CD4-positive, alpha-beta memory T cell (primary cell): ENCODE measurements at regions not wholly inside any gene's neighbourhood (a gene's known extent, or its start where the extent isn't known, plus 50 kb on each side); places are given as distances from the start of the nearest gene placed in this dataset.

Experiments
- CTCF ChIA-PET: fragments of 350-600 bp; sonication (Branson Sonifier 250); formaldehyde crosslinking; loops from one replicate; lab custom pipeline; 2021; ENCODE audit warnings: inconsistent platforms; ENCODE audit not compliant: partially characterized antibody; lab: Charles Lee
- POLR2A ChIA-PET: fragments of 350-600 bp; sonication (Branson Sonifier 250); formaldehyde crosslinking; loops from one replicate; lab custom pipeline; 2021; ENCODE audit not compliant: partially characterized antibody; lab: Charles Lee
- DNase-seq, 5 donors: peaks; one replicate each; pipeline versions ENCODE4 v3.0.0 to v3.0.0-alpha.2; 2020 to 2022; ENCODE audit warnings: mixed read lengths in 1 of 5
- H3K27ac ChIP-seq: one replicate; pipeline ENCODE4 v1.7.0; 2013; ENCODE audit warnings: low read depth, low read length
- H3K27me3 ChIP-seq: 2 replicates; pipeline ENCODE4 v1.7.0; 2013; ENCODE audit warnings: mild to moderate bottlenecking, low read length, moderate library complexity; ENCODE audit not compliant: insufficient read depth
- H3K36me3 ChIP-seq: 2 replicates; pipeline ENCODE4 v1.7.0; 2013; ENCODE audit warnings: mild to moderate bottlenecking, low read length, moderate library complexity; ENCODE audit not compliant: insufficient read depth
- H3K4me1 ChIP-seq: 2 replicates; pipeline ENCODE4 v1.7.0; 2013; ENCODE audit warnings: mild to moderate bottlenecking, low read length, moderate library complexity; ENCODE audit not compliant: insufficient read depth
- H3K4me3 ChIP-seq, 2 donors: one replicate each; pipeline ENCODE4 v1.7.0; 2013; ENCODE audit warnings: low read length in 2 of 2, mild to moderate bottlenecking in 1 of 2
- H3K9me3 ChIP-seq, 2 donors: one replicate each; pipeline ENCODE4 v1.7.0; 2013; ENCODE audit warnings: low read length in 2 of 2, control low read depth in 1 of 2; ENCODE audit not compliant: control insufficient read depth in 1 of 2
- H3K27ac Mint-ChIP-seq, 7 donors: one replicate each; pipeline ENCODE4 v1.8.0; 2020 to 2021; ENCODE audit warnings: mixed read lengths in 7 of 7, mild to moderate bottlenecking in 6 of 7, inconsistent platforms in 3 of 7, moderate library complexity in 3 of 7
- H3K27me3 Mint-ChIP-seq, 2 donors: one replicate each; pipeline ENCODE4 v1.8.0; 2020 to 2021; ENCODE audit warnings: mixed read lengths in 2 of 2
- H3K36me3 Mint-ChIP-seq, 2 donors: one replicate each; pipeline ENCODE4 v1.8.0; 2020 to 2021; ENCODE audit warnings: mixed read lengths in 2 of 2, inconsistent platforms in 1 of 2, mild to moderate bottlenecking in 1 of 2
- H3K4me1 Mint-ChIP-seq, 4 donors: one replicate each; pipeline ENCODE4 v1.8.0; 2020 to 2021; ENCODE audit warnings: mixed read lengths in 4 of 4, mild to moderate bottlenecking in 1 of 4
- H3K4me3 Mint-ChIP-seq, 8 donors: one replicate each; pipeline ENCODE4 v1.8.0; 2020 to 2021; ENCODE audit warnings: mixed read lengths in 8 of 8, mild to moderate bottlenecking in 7 of 8, moderate library complexity in 6 of 8, inconsistent platforms in 3 of 8
- H3K9me3 Mint-ChIP-seq, 8 donors: one replicate each; pipeline ENCODE4 v1.8.0; 2020 to 2021; ENCODE audit warnings: mixed read lengths in 8 of 8, mild to moderate bottlenecking in 5 of 8, inconsistent platforms in 3 of 8, moderate library complexity in 1 of 8
- intact Hi-C: fragments of 100-400 bp; cut with micrococcal nuclease; formaldehyde crosslinking; loops from one replicate; pipeline ENCODE4 v1.15.1; 2023

DNA sequence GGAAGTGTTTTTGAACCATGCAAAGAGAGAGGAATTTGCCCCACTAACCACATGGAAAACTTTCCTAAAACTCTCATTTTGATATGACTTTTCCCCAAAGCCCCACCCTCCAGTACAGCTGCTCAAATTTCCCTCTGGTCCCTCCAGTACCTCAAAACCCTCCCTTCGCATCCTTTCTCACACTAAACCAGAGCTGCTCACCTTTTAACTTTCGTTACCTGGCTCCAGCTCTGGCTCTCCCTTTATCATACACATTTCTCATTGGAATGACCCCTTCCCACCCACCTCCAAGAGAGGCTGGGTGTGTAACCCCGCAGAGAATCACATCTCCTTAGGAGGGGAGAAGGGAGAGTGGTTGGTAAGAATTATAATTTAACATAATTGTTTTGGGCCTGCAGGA is 86.8 kb upstream of the NDUFV2 start:
- Histone ChIP-seq H3K4me1 (peaks cover 12% of the 10 kb centered on the region), H3K27me3 (no peaks in the 10 kb centered on the region), H3K27ac (no peak overlapping the region), H3K9me3 (no peaks in the 10 kb centered on the region), H3K4me3 (no peak overlapping the region), H3K36me3 (no peaks in the 10 kb centered on the region)
- ChIA-PET POLR2A (no interaction called here), CTCF (no interaction called here)
- H3K4me3 Mint-ChIP-seq, result no peak overlapping the region
- H3K36me3 Mint-ChIP-seq, result no peaks in the 10 kb centered on the region
- intact Hi-C loops, result no loop called here
- H3K27ac Mint-ChIP-seq, result no peak overlapping the region
- peaks cover 0 to 16% (median 2%) of the 10 kb centered on the region in 4 donors for H3K4me1 Mint-ChIP-seq
- H3K27me3 Mint-ChIP-seq, result peaks cover 1 to 3% of the 10 kb centered on the region in 2 donors
- H3K9me3 Mint-ChIP-seq, result no peaks in the 10 kb centered on the region
- DNase-seq, result no peak

DNA sequence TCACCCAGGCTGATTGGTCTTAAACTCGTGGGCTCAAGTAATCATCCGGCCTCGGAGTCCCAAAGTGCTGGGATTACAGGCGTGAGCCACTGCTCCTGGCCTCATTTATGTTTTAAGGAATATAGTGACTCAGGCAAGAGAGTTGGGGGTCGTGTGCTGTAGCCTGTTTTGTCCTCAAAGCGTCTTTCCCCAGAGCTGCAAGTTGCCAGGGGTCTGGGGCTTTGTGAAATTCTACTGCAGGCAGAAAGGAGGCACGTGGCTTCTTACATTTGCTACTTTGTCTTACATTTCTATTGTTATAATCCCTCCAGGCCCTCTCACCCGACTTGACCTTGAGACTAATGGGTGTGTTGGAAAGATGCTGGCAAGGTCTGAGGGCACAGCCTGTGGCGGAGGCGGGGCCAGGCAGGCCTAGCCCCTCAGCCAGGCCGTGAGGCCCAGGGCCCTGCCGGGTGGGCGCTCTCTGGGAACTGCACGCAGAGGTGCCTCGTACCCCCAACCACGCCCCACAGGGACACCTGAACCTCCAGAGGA is 85.8 kb upstream of the NDUFV2 start:
- H3K9me3 ChIP-seq, result no peaks in the 10 kb centered on the region
- DNase-seq, result no peak
- Mint-ChIP-seq H3K36me3 (no peaks in the 10 kb centered on the region), H3K4me1 (peaks cover 0 to 16% (median 2%) of the 10 kb centered on the region in 4 donors), H3K27me3 (no peaks in the 10 kb centered on the region), H3K9me3 (no peaks in the 10 kb centered on the region), H3K4me3 (peak overlapping the region in 3 of 8 donors; percentile 61 to 76 (median 75)), H3K27ac (peak overlapping the region in 1 of 7 donors; percentile 32)
- intact Hi-C loops, result no loop called here
- H3K27ac ChIP-seq, result no peak overlapping the region
- H3K36me3 ChIP-seq, result no peaks in the 10 kb centered on the region
- ChIA-PET POLR2A (no interaction called here), CTCF (no interaction called here)
- H3K4me3 ChIP-seq, result no peak overlapping the region
- no peaks in the 10 kb centered on the region for H3K27me3 ChIP-seq
- peaks cover 12% of the 10 kb centered on the region for H3K4me1 ChIP-seq

DNA sequence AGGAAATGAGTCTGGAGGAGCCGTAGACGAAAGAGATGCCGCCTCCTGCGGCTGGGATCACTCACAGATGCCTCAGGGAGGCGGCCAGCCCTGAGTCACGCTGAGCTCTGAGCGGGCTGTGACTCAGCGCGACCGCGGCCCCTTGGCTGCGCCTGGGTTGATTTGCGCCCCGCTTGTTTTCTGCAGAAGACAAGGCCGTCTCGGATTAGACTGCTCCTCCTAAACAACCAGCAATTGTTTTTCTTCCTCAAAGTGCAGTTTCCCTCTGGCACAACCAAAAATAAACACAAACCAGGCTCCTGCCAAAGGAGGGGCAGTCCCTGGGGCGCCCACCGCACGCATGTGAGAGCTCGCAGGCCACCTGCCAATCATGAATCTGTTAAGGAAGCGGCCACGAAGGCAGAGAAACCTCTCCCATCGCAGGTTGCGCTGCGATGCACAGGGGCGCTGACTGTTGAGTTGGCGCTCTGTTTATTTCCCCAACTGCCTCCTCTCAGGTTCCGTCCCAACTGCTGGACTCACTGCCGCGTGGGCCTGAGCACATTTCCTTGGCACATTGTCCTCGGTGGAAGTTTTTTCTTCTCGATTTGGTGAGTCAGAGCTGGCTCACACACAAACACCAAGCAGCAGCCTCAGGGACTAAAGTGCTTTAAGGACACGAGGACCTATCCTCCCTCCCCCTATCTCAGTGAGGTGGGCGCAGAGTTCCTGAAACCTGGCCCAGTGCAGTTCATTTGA is 85.2 kb upstream of the NDUFV2 start:
- Histone ChIP-seq H3K36me3 (no peaks in the 10 kb centered on the region), H3K4me3 (no peak overlapping the region), H3K27ac (no peak overlapping the region), H3K4me1 (peaks cover 12% of the 10 kb centered on the region), H3K9me3 (no peaks in the 10 kb centered on the region), H3K27me3 (no peaks in the 10 kb centered on the region)
- peak overlapping the region; percentile 43 to 80 (median 70) for H3K4me3 Mint-ChIP-seq
- CTCF ChIA-PET, result no interaction called here
- no peaks in the 10 kb centered on the region for H3K9me3 Mint-ChIP-seq
- intact Hi-C loops, result no loop called here
- H3K4me1 Mint-ChIP-seq, result peaks cover 0 to 16% (median 2%) of the 10 kb centered on the region in 4 donors
- DNase-seq, result peak in 4 of 5 donors; percentile 0 to 51 (median 2)
- POLR2A ChIA-PET, result no interaction called here
- no peaks in the 10 kb centered on the region for H3K36me3 Mint-ChIP-seq
- no peaks in the 10 kb centered on the region for H3K27me3 Mint-ChIP-seq
- H3K27ac Mint-ChIP-seq, result no peak overlapping the region

DNA sequence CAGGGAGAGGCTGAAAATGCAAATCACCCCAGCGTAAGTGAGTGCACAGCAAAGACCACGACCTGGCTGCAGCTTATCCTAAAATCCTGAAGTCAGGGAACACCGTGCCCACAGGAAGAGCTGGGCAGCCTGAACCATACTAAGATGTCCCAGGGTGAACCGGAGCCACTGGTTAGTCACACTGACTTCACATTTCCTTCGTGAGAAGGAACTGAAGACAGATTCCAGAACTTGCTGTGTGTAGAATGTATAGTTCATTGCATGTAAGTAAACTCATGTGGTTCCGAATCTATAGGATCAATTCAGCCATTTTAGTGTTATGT is 84.6 kb upstream of the NDUFV2 start:
- no peaks in the 10 kb centered on the region for H3K27me3 Mint-ChIP-seq
- H3K4me1 Mint-ChIP-seq, result peaks cover 0 to 16% (median 2%) of the 10 kb centered on the region in 4 donors
- no peaks in the 10 kb centered on the region for H3K27me3 ChIP-seq
- H3K36me3 ChIP-seq, result no peaks in the 10 kb centered on the region
- H3K4me3 Mint-ChIP-seq, result peak overlapping the region in 1 of 8 donors; percentile 75
- no peaks in the 10 kb centered on the region for H3K9me3 Mint-ChIP-seq
- peaks cover 12% of the 10 kb centered on the region for H3K4me1 ChIP-seq
- H3K27ac Mint-ChIP-seq, result no peak overlapping the region
- no peaks in the 10 kb centered on the region for H3K9me3 ChIP-seq
- CTCF ChIA-PET, result no interaction called here
- POLR2A ChIA-PET, result no interaction called here
- H3K27ac ChIP-seq, result no peak overlapping the region
- no peak overlapping the region for H3K4me3 ChIP-seq
- DNase-seq, result no peak
- intact Hi-C loops, result no loop called here
- H3K36me3 Mint-ChIP-seq, result no peaks in the 10 kb centered on the region

DNA sequence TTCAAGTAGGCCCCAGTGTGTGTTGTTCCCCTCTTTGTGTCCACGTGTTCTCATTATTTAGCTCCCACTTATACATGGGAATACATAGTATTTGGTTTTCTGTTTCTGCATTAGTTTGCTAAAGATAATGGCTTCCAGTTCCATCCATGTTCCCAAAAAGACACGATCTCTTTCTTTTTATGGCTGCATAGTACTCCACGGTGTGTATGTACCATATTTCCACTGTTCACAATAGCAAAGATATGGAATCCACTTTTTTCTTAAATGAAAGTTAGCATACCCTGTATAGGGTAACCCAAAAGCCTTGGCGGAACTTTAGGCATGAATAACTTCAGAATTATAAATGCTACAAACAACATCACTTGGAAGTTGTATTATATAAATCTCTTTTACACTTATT is 83.4 kb upstream of the NDUFV2 start:
- no peak for DNase-seq
- H3K4me1 Mint-ChIP-seq, result peaks cover 0 to 16% (median 2%) of the 10 kb centered on the region in 4 donors
- Histone ChIP-seq H3K9me3 (no peaks in the 10 kb centered on the region), H3K4me3 (no peak overlapping the region), H3K4me1 (peaks cover 12% of the 10 kb centered on the region), H3K27ac (no peak overlapping the region), H3K27me3 (no peaks in the 10 kb centered on the region), H3K36me3 (no peaks in the 10 kb centered on the region)
- POLR2A ChIA-PET, result no interaction called here
- no peaks in the 10 kb centered on the region for H3K9me3 Mint-ChIP-seq
- no peaks in the 10 kb centered on the region for H3K27me3 Mint-ChIP-seq
- intact Hi-C loops, result no loop called here
- H3K27ac Mint-ChIP-seq, result no peak overlapping the region
- H3K4me3 Mint-ChIP-seq, result no peak overlapping the region
- no peaks in the 10 kb centered on the region for H3K36me3 Mint-ChIP-seq
- CTCF ChIA-PET, result no interaction called here

DNA sequence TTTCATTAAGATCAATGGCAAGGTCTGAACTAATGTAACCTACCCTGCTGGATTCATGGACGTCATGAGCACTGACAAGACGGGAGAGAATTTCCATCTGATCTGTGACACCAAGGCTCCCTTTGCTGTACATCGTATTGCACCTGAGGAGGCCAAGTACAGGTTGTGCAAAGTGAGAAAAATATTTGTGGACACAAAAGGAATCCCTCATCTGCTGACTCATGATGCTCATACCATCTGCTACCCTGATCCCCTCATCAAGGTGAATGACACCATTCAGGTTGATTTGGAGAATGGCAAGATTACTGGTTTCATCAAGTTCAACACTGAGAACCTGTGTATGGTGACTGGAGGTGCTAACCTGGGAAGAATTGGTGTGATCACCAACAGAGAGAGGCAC is 82.3 kb upstream of the NDUFV2 start:
- Histone ChIP-seq H3K4me3 (no peak overlapping the region), H3K4me1 (peaks cover 12% of the 10 kb centered on the region), H3K36me3 (no peaks in the 10 kb centered on the region), H3K27ac (no peak overlapping the region), H3K27me3 (no peaks in the 10 kb centered on the region), H3K9me3 (no peaks in the 10 kb centered on the region)
- intact Hi-C loops, result no loop called here
- Mint-ChIP-seq H3K9me3 (no peaks in the 10 kb centered on the region), H3K27me3 (peaks cover 0 to 2% of the 10 kb centered on the region in 2 donors), H3K4me3 (no peak overlapping the region), H3K27ac (no peak overlapping the region), H3K4me1 (peaks cover 0 to 16% (median 2%) of the 10 kb centered on the region in 4 donors), H3K36me3 (no peaks in the 10 kb centered on the region)
- ChIA-PET CTCF (no interaction called here), POLR2A (no interaction called here)
- no peak for DNase-seq

DNA sequence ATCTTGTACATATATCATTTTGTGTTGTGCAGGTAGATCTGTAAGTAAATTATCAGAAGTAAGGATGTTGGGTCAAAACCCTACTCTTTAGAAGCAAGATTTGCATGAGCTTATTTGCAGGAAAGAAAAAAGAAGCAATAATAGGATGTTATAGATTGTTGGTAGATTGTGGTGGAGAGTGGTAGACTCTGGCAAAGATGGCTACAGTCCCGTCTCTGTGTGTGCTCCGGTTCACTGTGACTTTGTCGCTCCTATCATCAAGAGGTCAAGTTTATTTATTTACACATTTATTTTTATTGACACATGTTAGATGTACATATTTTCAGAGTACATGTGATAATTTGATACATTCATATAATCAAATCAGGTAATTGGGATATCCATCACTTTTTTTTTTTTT is 81.0 kb upstream of the NDUFV2 start:
- H3K4me1 ChIP-seq, result peaks cover 12% of the 10 kb centered on the region
- Mint-ChIP-seq H3K9me3 (no peaks in the 10 kb centered on the region), H3K4me3 (no peak overlapping the region), H3K27me3 (peaks cover 2 to 7% of the 10 kb centered on the region in 2 donors), H3K4me1 (peaks cover 0 to 16% (median 2%) of the 10 kb centered on the region in 4 donors), H3K36me3 (no peaks in the 10 kb centered on the region), H3K27ac (no peak overlapping the region)
- no peak for DNase-seq
- no peak overlapping the region for H3K4me3 ChIP-seq
- no peaks in the 10 kb centered on the region for H3K36me3 ChIP-seq
- CTCF ChIA-PET, result no interaction called here
- intact Hi-C loops, result no loop called here
- POLR2A ChIA-PET, result no interaction called here
- H3K9me3 ChIP-seq, result no peaks in the 10 kb centered on the region
- no peaks in the 10 kb centered on the region for H3K27me3 ChIP-seq
- H3K27ac ChIP-seq, result no peak overlapping the region
